OCI-LY7 (cell line): ENCODE measurements at regions not wholly inside any gene's neighbourhood (a gene's known extent, or its start where the extent isn't known, plus 50 kb on each side); places are given as distances from the start of the nearest gene placed in this dataset.

ENCODE experiments used
- EZH2phosphoT487 ChIP-seq: fragments of 200-600 bp; sonication (generic); IDR thresholded peaks from 2 replicates; pipeline ENCODE4 v1.6.1; 2018; ENCODE audit warnings: low read depth, borderline replicate concordance, mild to moderate bottlenecking, mixed run types, antibody characterized with exemption, low read length, moderate library complexity, mixed read lengths
- TF ChIP-seq, protein P1 (sequence below): fragments of 200-600 bp; sonication (generic); conservative IDR thresholded peaks from 2 replicates; pipeline ENCODE4 v1.5.1; 2014; ENCODE audit warnings: mild to moderate bottlenecking, antibody characterized with exemption, low read length, moderate library complexity, mixed read lengths

DNA sequence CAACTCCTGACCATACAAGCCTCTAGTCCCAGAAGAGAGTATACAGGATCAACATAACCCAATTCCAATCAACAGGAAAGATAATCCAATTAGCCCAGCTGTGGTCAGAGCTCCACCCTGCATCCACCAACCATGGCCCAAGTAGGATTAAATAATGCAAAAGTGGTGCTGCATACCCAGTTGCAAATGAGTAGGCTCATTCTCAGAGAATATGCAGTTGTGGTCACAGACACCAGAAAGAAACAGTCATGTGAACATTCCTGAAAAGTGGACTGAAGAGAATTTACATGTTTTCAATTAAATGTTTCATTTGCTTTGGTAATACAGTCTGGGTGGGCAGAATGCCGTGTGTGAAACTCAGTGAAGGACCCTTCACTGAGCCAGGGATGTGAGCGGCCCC, 167.2 kb upstream of the BMP4 start:
- TF ChIP-seq, protein P1, sequence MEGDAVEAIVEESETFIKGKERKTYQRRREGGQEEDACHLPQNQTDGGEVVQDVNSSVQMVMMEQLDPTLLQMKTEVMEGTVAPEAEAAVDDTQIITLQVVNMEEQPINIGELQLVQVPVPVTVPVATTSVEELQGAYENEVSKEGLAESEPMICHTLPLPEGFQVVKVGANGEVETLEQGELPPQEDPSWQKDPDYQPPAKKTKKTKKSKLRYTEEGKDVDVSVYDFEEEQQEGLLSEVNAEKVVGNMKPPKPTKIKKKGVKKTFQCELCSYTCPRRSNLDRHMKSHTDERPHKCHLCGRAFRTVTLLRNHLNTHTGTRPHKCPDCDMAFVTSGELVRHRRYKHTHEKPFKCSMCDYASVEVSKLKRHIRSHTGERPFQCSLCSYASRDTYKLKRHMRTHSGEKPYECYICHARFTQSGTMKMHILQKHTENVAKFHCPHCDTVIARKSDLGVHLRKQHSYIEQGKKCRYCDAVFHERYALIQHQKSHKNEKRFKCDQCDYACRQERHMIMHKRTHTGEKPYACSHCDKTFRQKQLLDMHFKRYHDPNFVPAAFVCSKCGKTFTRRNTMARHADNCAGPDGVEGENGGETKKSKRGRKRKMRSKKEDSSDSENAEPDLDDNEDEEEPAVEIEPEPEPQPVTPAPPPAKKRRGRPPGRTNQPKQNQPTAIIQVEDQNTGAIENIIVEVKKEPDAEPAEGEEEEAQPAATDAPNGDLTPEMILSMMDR = no peak
- no peak for TF ChIP-seq EZH2phosphoT487
